ENCODE measurements at regions not wholly inside any gene's neighbourhood (a gene's known extent, or its start where the extent isn't known, plus 50 kb on each side); places are given as distances from the start of the nearest gene placed in this dataset.

DNA sequence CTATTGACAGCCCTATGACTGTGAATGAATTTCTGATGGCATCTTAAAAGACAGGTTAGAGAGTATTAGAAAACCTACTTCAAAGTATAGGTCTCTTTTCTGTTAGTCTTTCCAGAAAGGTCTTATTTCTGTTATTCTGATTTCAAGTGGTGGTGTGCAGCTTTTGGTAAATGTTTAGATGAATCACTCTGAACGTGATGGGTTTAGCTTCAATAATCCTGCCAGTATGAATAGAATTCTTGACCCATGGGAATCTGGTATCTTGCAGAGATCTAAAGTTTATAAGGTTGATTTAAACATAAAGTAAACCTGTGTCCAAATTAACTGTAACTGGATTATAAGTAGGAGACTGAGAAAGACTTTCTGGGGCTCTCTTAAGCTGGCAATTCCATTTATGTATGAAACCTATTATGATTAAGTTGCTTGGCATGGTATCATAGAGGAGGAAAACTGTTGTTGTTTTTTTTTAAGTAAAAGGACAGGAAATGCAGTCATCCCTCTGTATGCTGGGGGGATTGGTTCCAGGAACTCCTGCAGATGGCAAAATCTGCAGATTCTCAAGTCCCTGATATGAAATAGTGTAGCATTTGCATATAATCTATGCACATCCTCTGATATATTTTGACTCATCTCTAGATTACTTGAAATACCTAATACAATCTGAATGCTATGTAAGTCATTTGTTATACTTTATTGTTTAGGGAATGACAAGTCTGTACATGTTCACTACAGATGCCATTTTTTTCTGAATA is 77.0 kb upstream of the ADAMTS19 start (continued):
- TF ChIP-seq, protein P1, sequence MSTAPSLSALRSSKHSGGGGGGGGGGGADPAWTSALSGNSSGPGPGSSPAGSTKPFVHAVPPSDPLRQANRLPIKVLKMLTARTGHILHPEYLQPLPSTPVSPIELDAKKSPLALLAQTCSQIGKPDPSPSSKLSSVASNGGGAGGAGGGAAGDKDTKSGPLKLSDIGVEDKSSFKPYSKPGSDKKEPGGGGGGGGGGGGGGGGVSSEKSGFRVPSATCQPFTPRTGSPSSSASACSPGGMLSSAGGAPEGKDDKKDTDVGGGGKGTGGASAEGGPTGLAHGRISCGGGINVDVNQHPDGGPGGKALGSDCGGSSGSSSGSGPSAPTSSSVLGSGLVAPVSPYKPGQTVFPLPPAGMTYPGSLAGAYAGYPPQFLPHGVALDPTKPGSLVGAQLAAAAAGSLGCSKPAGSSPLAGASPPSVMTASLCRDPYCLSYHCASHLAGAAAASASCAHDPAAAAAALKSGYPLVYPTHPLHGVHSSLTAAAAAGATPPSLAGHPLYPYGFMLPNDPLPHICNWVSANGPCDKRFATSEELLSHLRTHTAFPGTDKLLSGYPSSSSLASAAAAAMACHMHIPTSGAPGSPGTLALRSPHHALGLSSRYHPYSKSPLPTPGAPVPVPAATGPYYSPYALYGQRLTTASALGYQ (CRISPR knock-in tag; IDR thresholded peaks at IDR 0.05), result no peak
- TF ChIP-seq RFX5 (IDR thresholded peaks at IDR 0.05; ENCODE audit: low read depth, low read length) (no peak), ZBTB33 (CRISPR knock-in tag; IDR thresholded peaks at IDR 0.05) (no peak), FOXK2 (IDR thresholded peaks at IDR 0.05) (no peak)

DNA sequence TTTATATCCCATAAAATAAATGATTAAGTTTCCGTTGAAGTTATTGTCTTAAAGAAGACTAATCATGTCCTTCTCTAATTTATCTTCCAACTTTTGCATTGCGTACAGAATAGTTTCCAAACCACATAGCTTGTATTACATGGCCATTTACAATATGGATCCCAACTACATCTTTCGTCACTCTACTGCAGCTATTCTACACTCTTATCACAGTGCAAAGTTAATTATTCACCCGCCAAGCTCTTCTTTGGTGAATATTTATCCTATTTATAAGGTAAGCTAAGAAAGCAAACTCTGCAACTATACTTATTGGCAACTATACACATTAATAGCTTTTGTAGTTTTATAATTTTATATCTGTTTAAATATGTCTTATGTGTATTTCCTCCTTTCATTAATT is 75.9 kb upstream of the ADAMTS19 start:
- no peak for ATAC-seq
- intact Hi-C loops (cut with micrococcal nuclease; ENCODE audit: unreplicated experiment) (no loop called here), in situ Hi-C loops (cut with HindIII; ENCODE audit: extremely low pct_ligation_motif_present, low pct_unique_long_range_greater_than_20kb) (no loop called here)
- H3K4me2 ChIP-seq (ENCODE audit: low read depth, low read length), result no peak overlapping the region
- CTCF ChIA-PET (ENCODE audit: low intra/inter-chr PET ratio, low total read pairs), result no interaction called here
- POLR2A ChIA-PET, result no interaction called here
- H3K36me3 ChIP-seq (replicated peaks in 1 of 2; ENCODE audit: control insufficient read depth in 1 of 2, insufficient read depth in 2 of 2, low read length in 2 of 2), result no peaks in the 10 kb centered on the region
- no peak overlapping the region for H3K27ac ChIP-seq (ENCODE audit: extremely low read length, insufficient read depth, low read length)
- 42% methylated on average over 4 of the region's 4 CpGs for WGBS (ENCODE audit: low lambda C conversion rate)
- no peak overlapping the region for H3K4me3 ChIP-seq (replicated peaks in 1 of 3; ENCODE audit: insufficient read depth in 1 of 3, low read depth in 2 of 3, low read length in 3 of 3)
- no peaks in the 10 kb centered on the region for H4K20me1 ChIP-seq (ENCODE audit: insufficient read depth, low read length)
- H3K4me1 ChIP-seq (ENCODE audit: insufficient read depth, low read length), result no peaks in the 10 kb centered on the region
- no peak for FAIRE-seq
- no peaks in the 10 kb centered on the region for H3K79me2 ChIP-seq (ENCODE audit: insufficient read depth, low read length)
- no peaks in the 10 kb centered on the region for H3K27me3 ChIP-seq (ENCODE audit: control insufficient read depth in 1 of 2, insufficient read depth in 2 of 2, low read length in 2 of 2)
- TF ChIP-seq ERF (CRISPR knock-in tag; IDR thresholded peaks at IDR 0.05), result no peak
- no peak for TF ChIP-seq ZBTB3 (CRISPR knock-in tag; IDR thresholded peaks at IDR 0.05; ENCODE audit: borderline replicate concordance, low read depth)
- TF ChIP-seq, protein P2, sequence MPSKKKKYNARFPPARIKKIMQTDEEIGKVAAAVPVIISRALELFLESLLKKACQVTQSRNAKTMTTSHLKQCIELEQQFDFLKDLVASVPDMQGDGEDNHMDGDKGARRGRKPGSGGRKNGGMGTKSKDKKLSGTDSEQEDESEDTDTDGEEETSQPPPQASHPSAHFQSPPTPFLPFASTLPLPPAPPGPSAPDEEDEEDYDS (CRISPR knock-in tag; IDR thresholded peaks at IDR 0.05), result no peak
- TF ChIP-seq, protein P3, sequence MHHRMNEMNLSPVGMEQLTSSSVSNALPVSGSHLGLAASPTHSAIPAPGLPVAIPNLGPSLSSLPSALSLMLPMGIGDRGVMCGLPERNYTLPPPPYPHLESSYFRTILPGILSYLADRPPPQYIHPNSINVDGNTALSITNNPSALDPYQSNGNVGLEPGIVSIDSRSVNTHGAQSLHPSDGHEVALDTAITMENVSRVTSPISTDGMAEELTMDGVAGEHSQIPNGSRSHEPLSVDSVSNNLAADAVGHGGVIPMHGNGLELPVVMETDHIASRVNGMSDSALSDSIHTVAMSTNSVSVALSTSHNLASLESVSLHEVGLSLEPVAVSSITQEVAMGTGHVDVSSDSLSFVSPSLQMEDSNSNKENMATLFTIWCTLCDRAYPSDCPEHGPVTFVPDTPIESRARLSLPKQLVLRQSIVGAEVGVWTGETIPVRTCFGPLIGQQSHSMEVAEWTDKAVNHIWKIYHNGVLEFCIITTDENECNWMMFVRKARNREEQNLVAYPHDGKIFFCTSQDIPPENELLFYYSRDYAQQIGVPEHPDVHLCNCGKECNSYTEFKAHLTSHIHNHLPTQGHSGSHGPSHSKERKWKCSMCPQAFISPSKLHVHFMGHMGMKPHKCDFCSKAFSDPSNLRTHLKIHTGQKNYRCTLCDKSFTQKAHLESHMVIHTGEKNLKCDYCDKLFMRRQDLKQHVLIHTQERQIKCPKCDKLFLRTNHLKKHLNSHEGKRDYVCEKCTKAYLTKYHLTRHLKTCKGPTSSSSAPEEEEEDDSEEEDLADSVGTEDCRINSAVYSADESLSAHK (CRISPR knock-in tag; IDR thresholded peaks at IDR 0.05; ENCODE audit: borderline replicate concordance), result no peak
- no peak for TF ChIP-seq MLLT10 (CRISPR knock-in tag; IDR thresholded peaks at IDR 0.05)
- TF ChIP-seq HBP1 (CRISPR knock-in tag; IDR thresholded peaks at IDR 0.05; ENCODE audit: low read depth), result no peak
- no peak for TF ChIP-seq HDAC6 (IDR thresholded peaks at IDR 0.05; ENCODE audit: low read depth, low read length)
- no peak for TF ChIP-seq ARHGAP35 (CRISPR knock-in tag; IDR thresholded peaks at IDR 0.05; ENCODE audit: borderline replicate concordance)
- no peak for TF ChIP-seq ZNF263 (CRISPR knock-in tag; IDR thresholded peaks at IDR 0.05)
- TF ChIP-seq MAF1 (CRISPR knock-in tag; IDR thresholded peaks at IDR 0.05; ENCODE audit: borderline replicate concordance), result no peak
- TF ChIP-seq ELF4 (CRISPR knock-in tag; IDR thresholded peaks at IDR 0.05; ENCODE audit: borderline replicate concordance), result no peak
- TF ChIP-seq ZNF264 (CRISPR knock-in tag; IDR thresholded peaks at IDR 0.05), result no peak
- H3K9me3 ChIP-seq (ENCODE audit: low read length), result no peaks in the 10 kb centered on the region
- DNase-seq (ENCODE audit: low spot score), result no peak
- no TSS peak for BruUV-seq (replicated peaks)
- H2AFZ ChIP-seq (ENCODE audit: low read length), result no peak overlapping the region
- no peak overlapping the region for H3K9ac ChIP-seq (ENCODE audit: insufficient read depth, low read depth, low read length)

All from HepG2 (cell line).